GM12878 (cell line): ENCODE measurements at regions not wholly inside any gene's neighbourhood (a gene's known extent, or its start where the extent isn't known, plus 50 kb on each side); places are given as distances from the start of the nearest gene placed in this dataset.

Source experiments
- ATAC-seq: fragments of 200-7000 bp; cut with Tn5 transposase; 3 replicates; pipeline ENCODE4 v1.9.1; 2020; ENCODE audit warnings: mild to moderate bottlenecking, moderate library complexity
- BruUV-seq: library from RNA; stranded (reverse); fragments of 400-500 nt; replicated peaks from 2 replicates; lab custom pipeline; 2021; lab: Mats Ljungman, UMichigan
- CTCF ChIA-PET: fragments of 300-600 bp; sonication (Branson Sonifier 250); formaldehyde crosslinking; extraction: SDS; loops from one replicate; lab custom pipeline; 2021; ENCODE audit warnings: inconsistent platforms; lab: Yijun Ruan, JAX
- POLR2A ChIA-PET: fragments of 350-600 bp; formaldehyde crosslinking; extraction: SDS; loops from one replicate; lab custom pipeline; 2021; ENCODE audit warnings: inconsistent platforms; lab: Charles Lee
- RAD21 ChIA-PET: fragments of 300-600 bp; sonication (Branson Sonifier 250); formaldehyde crosslinking; loops from one replicate; lab custom pipeline; 2023; ENCODE audit warnings: antibody characterized with exemption; ENCODE audit not compliant: unreplicated experiment; lab: Charles Lee
- SMC1A ChIA-PET: fragments of 300-600 bp; sonication (Branson Sonifier 250); formaldehyde crosslinking; loops from one replicate; lab custom pipeline; 2023; ENCODE audit not compliant: unreplicated experiment, uncharacterized antibody; lab: Charles Lee
- DNase-seq: peaks from one replicate; pipeline ENCODE4 v3.0.0-alpha.2; 2011; ENCODE audit warnings: low read depth, low spot score
- FAIRE-seq: peaks from 3 replicates; lab custom pipeline; 2011; peaks lifted over from hg19 to GRCh38; lab: Jason Lieb, UNC
- H2AFZ ChIP-seq: 2 replicates; pipeline ENCODE4 v1.6.0; 2011; ENCODE audit warnings: low read depth, low read length, control low read depth; ENCODE audit not compliant: control insufficient read depth
- H3K27ac ChIP-seq: 2 replicates; pipeline ENCODE4 v1.5.1; 2011; ENCODE audit warnings: control low read depth; ENCODE audit not compliant: control insufficient read depth, insufficient read depth
- H3K27me3 ChIP-seq, 2 experiments: replicated peaks in 1 of 2; 2 replicates each; pipeline versions ENCODE4 v1.6.0 to v1.6.1; 2011; ENCODE audit warnings: low read length in 1 of 2; ENCODE audit not compliant: control insufficient read depth in 2 of 2, insufficient read depth in 2 of 2
- H3K36me3 ChIP-seq, 2 experiments: 2 replicates each; pipeline ENCODE4 v1.5.1; 2011; ENCODE audit warnings: low read length in 1 of 2; ENCODE audit not compliant: control insufficient read depth in 2 of 2, insufficient read depth in 2 of 2
- H3K4me1 ChIP-seq: 2 replicates; pipeline ENCODE4 v1.6.1; 2011; ENCODE audit warnings: mild to moderate bottlenecking, low read length, moderate library complexity, mixed read lengths; ENCODE audit not compliant: control insufficient read depth, insufficient read depth
- H3K4me2 ChIP-seq: 2 replicates; pipeline ENCODE4 v1.6.0; 2011; ENCODE audit warnings: control low read depth; ENCODE audit not compliant: control insufficient read depth, insufficient read depth
- H3K4me3 ChIP-seq: fragments of 200-600 bp; sonication (generic); 2 replicates; pipeline ENCODE4 v1.5.1; 2016
- H3K79me2 ChIP-seq: 2 replicates; pipeline ENCODE4 v1.6.0; 2011; ENCODE audit warnings: low read length; ENCODE audit not compliant: control insufficient read depth, insufficient read depth
- H3K9ac ChIP-seq: 2 replicates; pipeline ENCODE4 v1.8.0; 2011; ENCODE audit warnings: low read length, control low read depth, mixed read lengths; ENCODE audit not compliant: control insufficient read depth, insufficient read depth
- H3K9me3 ChIP-seq: replicated peaks from 3 replicates; pipeline ENCODE4 v1.5.1; 2011; ENCODE audit warnings: mild to moderate bottlenecking, low read length; ENCODE audit not compliant: control insufficient read depth, insufficient read depth
- H4K20me1 ChIP-seq: 2 replicates; pipeline ENCODE4 v1.6.0; 2011; ENCODE audit not compliant: control insufficient read depth, insufficient read depth
- DPF2 ChIP-seq: fragments of 450-650 bp; IDR thresholded peaks from 2 replicates; pipeline ENCODE4 v1.6.1; 2017; ENCODE audit warnings: mild to moderate bottlenecking
- ESRRA ChIP-seq: IDR thresholded peaks from 2 replicates; pipeline ENCODE4 v1.6.1; 2012; ENCODE audit warnings: mild to moderate bottlenecking, low read length, improper control_type of control experiment
- FOXM1 ChIP-seq: IDR thresholded peaks from 2 replicates; pipeline ENCODE4 v1.6.1; 2012; ENCODE audit warnings: low read depth, mild to moderate bottlenecking, inconsistent platforms, low read length, moderate library complexity
- IRF4 ChIP-seq: IDR thresholded peaks from 2 replicates; pipeline ENCODE4 v1.6.1; 2011; ENCODE audit warnings: low read depth, low read length
- LARP7 ChIP-seq: fragments of 450-650 bp; IDR thresholded peaks from 2 replicates; pipeline ENCODE4 v1.6.1; 2017; ENCODE audit warnings: mild to moderate bottlenecking
- NFYB ChIP-seq: IDR thresholded peaks from 2 replicates; pipeline ENCODE4 v1.6.1; 2011; ENCODE audit warnings: low read depth, mild to moderate bottlenecking, low read length, improper control_type of control experiment, moderate library complexity; ENCODE audit not compliant: insufficient read depth
- NRF1 ChIP-seq: conservative IDR thresholded peaks from 2 replicates; pipeline ENCODE4 v1.6.1; 2011; ENCODE audit warnings: mild to moderate bottlenecking, low read depth, low read length, improper control_type of control experiment
- POLR2A ChIP-seq: IDR thresholded peaks from 2 replicates; pipeline ENCODE4 v1.6.1; 2011; ENCODE audit warnings: low read depth, mild to moderate bottlenecking, low read length
- RB1 ChIP-seq: fragments of 450-650 bp; formaldehyde crosslinking; IDR thresholded peaks from 2 replicates; pipeline ENCODE4 v1.6.1; 2017; ENCODE audit warnings: mild to moderate bottlenecking, borderline replicate concordance
- RCOR1 ChIP-seq: conservative IDR thresholded peaks from 2 replicates; pipeline ENCODE4 v1.6.1; 2012; ENCODE audit warnings: low read depth, low read length, improper control_type of control experiment
- SUPT20H ChIP-seq: IDR thresholded peaks from 2 replicates; pipeline ENCODE4 v1.6.1; 2011; ENCODE audit warnings: low read depth, mild to moderate bottlenecking, low read length, moderate library complexity, borderline replicate concordance; ENCODE audit not compliant: control insufficient read depth
- YBX1 ChIP-seq: fragments of 450-650 bp; IDR thresholded peaks from 2 replicates; pipeline ENCODE4 v1.6.1; 2016; ENCODE audit warnings: antibody characterized with exemption
- ZNF24 ChIP-seq: fragments of 450-650 bp; IDR thresholded peaks from 2 replicates; pipeline ENCODE4 v1.6.1; 2017; ENCODE audit warnings: antibody characterized with exemption, mild to moderate bottlenecking
- WGBS: methylation state at CpG from one replicate; pipeline ENCODE4 v1.1.6; 2016; ENCODE audit warnings: low lambda C conversion rate; ENCODE audit not compliant: insufficient replicate concordance, insufficient coverage; ENCODE audit errors: missing lambda C conversion rate; 5-methylcytosine and 5-hydroxymethylcytosine counted together
- in situ Hi-C: fragments of 300-500 bp; cut with MboI; formaldehyde crosslinking; loops from 9 replicates; pipeline ENCODE4 v1.14.3; 2018; ENCODE audit warnings: mixed read lengths
- intact Hi-C: fragments of 100-400 bp; cut with micrococcal nuclease; formaldehyde crosslinking; loops from one replicate; pipeline ENCODE4 v1.14.2; 2022; ENCODE audit not compliant: unreplicated experiment
- TF ChIP-seq, protein P1 (sequence below): IDR thresholded peaks from 2 replicates; pipeline ENCODE4 v1.6.1; 2012; ENCODE audit warnings: low read depth, low read length, improper control_type of control experiment
- TF ChIP-seq, protein P2 (sequence below): IDR thresholded peaks from 2 replicates; pipeline ENCODE4 v1.6.1; 2012; ENCODE audit warnings: low read depth, low read length, improper control_type of control experiment

DNA sequence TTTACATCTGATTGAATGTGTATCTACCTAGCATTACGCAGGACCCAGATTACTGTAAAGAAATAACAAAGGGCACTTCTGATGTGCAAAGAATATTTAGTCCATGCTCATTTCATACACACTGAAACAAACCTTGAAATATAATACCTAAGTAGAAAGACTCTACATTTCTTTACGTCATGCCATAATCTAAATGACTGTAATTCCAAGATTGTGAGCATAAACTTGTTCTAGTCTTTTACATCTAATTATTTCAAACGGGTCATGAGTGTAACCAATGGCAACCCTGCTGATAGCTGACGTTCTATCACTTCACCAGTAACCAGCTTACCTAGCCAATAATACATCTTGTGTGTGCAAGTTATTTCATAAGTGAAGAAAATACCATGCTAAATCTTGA, 433.8 kb downstream of the PRKD1 start:
- WGBS = 30% methylated on average over 4 of the region's 4 CpGs
- ChIA-PET POLR2A (no interaction called here), CTCF (no interaction called here), SMC1A (no interaction called here), RAD21 (no interaction called here)
- Histone ChIP-seq H4K20me1 (no peaks in the 10 kb centered on the region), H3K79me2 (no peaks in the 10 kb centered on the region), H3K9me3 (no peaks in the 10 kb centered on the region), H3K9ac (no peak overlapping the region), H3K4me1 (no peaks in the 10 kb centered on the region), H3K27me3 (no peaks in the 10 kb centered on the region), H3K36me3 (no peaks in the 10 kb centered on the region), H3K4me2 (no peak overlapping the region)
- FAIRE-seq (no peak), ATAC-seq (no peak), DNase-seq (no peak)
- in situ Hi-C loops (no loop called here), intact Hi-C loops (no loop called here)
- BruUV-seq = no TSS peak
- no peak for TF ChIP-seq FOXM1
- TF ChIP-seq POLR2A = no peak
- TF ChIP-seq IRF4 = no peak
- no peak for TF ChIP-seq NFYB
- no peak for TF ChIP-seq RCOR1
- TF ChIP-seq LARP7 = no peak
- TF ChIP-seq DPF2 = no peak
- TF ChIP-seq SUPT20H = no peak
- TF ChIP-seq YBX1 = no peak
- TF ChIP-seq, protein P1, sequence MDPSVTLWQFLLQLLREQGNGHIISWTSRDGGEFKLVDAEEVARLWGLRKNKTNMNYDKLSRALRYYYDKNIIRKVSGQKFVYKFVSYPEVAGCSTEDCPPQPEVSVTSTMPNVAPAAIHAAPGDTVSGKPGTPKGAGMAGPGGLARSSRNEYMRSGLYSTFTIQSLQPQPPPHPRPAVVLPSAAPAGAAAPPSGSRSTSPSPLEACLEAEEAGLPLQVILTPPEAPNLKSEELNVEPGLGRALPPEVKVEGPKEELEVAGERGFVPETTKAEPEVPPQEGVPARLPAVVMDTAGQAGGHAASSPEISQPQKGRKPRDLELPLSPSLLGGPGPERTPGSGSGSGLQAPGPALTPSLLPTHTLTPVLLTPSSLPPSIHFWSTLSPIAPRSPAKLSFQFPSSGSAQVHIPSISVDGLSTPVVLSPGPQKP = no peak
- TF ChIP-seq RB1 = no peak
- TF ChIP-seq ZNF24 = no peak
- TF ChIP-seq, protein P2, sequence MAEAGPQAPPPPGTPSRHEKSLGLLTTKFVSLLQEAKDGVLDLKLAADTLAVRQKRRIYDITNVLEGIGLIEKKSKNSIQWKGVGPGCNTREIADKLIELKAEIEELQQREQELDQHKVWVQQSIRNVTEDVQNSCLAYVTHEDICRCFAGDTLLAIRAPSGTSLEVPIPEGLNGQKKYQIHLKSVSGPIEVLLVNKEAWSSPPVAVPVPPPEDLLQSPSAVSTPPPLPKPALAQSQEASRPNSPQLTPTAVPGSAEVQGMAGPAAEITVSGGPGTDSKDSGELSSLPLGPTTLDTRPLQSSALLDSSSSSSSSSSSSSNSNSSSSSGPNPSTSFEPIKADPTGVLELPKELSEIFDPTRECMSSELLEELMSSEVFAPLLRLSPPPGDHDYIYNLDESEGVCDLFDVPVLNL = no peak
- TF ChIP-seq NRF1 = no peak
- TF ChIP-seq ESRRA = no peak
- TF ChIP-seq, all 136 proteins: peak for 0
- H2AFZ ChIP-seq = no peak overlapping the region
- H3K4me3 ChIP-seq = no peak overlapping the region
- no peak overlapping the region for H3K27ac ChIP-seq
